ENCODE measurements at regions not wholly inside any gene's neighbourhood (a gene's known extent, or its start where the extent isn't known, plus 50 kb on each side); places are given as distances from the start of the nearest gene placed in this dataset.

GRCh38 chr5:38775218-38775840, 70.5 kb upstream of the OSMR start:
- TF ChIP-seq CTCF (IDR thresholded peaks at IDR 0.05) (no peak), POLR2A (IDR thresholded peaks at IDR 0.05; ENCODE audit: low read depth) (no peak)

All from esophagus muscularis mucosa (tissue), 3 donors.